ENCODE measurements at regions not wholly inside any gene's neighbourhood (a gene's known extent, or its start where the extent isn't known, plus 50 kb on each side); places are given as distances from the start of the nearest gene placed in this dataset.
A peak's percentile ranks its signal among the peaks of the same experiment; 100 is the strongest.

- TF ChIP-seq, protein P1, sequence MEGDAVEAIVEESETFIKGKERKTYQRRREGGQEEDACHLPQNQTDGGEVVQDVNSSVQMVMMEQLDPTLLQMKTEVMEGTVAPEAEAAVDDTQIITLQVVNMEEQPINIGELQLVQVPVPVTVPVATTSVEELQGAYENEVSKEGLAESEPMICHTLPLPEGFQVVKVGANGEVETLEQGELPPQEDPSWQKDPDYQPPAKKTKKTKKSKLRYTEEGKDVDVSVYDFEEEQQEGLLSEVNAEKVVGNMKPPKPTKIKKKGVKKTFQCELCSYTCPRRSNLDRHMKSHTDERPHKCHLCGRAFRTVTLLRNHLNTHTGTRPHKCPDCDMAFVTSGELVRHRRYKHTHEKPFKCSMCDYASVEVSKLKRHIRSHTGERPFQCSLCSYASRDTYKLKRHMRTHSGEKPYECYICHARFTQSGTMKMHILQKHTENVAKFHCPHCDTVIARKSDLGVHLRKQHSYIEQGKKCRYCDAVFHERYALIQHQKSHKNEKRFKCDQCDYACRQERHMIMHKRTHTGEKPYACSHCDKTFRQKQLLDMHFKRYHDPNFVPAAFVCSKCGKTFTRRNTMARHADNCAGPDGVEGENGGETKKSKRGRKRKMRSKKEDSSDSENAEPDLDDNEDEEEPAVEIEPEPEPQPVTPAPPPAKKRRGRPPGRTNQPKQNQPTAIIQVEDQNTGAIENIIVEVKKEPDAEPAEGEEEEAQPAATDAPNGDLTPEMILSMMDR (conservative IDR thresholded peaks at IDR 0.05; ENCODE audit: low read depth, low read length) = no peak
- no peak overlapping the region for H3K4me3 ChIP-seq (ENCODE audit: low read depth, low read length)
- no peak for DNase-seq (ENCODE audit: low read depth)
Observed at GRCh38 chr3:117277816-117278215, 568.2 kb downstream of the TUSC7 start.

- peak; percentile 8 for DNase-seq (ENCODE audit: low read depth)
- TF ChIP-seq, protein P1 (conservative IDR thresholded peaks at IDR 0.05; ENCODE audit: low read depth, low read length) = no peak
- H3K4me3 ChIP-seq (ENCODE audit: low read depth, low read length) = no peak overlapping the region
Observed at GRCh38 chr3:117278424-117279190, 569.0 kb downstream of the TUSC7 start.

DNA sequence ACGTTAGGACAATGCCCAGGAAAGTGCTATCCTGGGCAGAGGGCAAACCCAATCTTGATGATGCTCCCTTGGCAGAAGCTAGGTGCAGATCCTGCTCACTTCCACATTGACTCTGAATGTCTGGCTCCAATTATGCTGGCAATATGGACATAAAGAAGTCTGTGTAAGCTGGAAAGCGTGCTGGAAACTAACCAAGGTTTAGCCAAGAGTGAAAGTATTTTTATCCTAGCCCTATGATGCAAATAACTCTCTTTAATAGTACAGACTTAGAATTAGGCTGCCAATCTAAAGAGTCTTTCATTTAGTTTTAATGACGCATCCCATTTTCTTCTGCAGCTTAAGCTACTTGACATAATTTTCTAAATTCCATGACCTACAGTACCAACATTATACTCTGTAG, 571.8 kb downstream of the TUSC7 start:
- no peak for DNase-seq (ENCODE audit: low read depth)

GRCh38 chr3:117282566-117282965, 573.0 kb downstream of the TUSC7 start:
- H3K4me3 ChIP-seq (ENCODE audit: low read depth, low read length) = no peak overlapping the region
- DNase-seq (ENCODE audit: low read depth) = no peak
- TF ChIP-seq, protein P1 (conservative IDR thresholded peaks at IDR 0.05; ENCODE audit: low read depth, low read length) = no peak

More for the DNA sequence above, 571.8 kb downstream of the TUSC7 start:
- TF ChIP-seq, protein P1 (conservative IDR thresholded peaks at IDR 0.05; ENCODE audit: low read depth, low read length) = no peak
- no peak overlapping the region for H3K4me3 ChIP-seq (ENCODE audit: low read depth, low read length)

- H3K4me3 ChIP-seq (ENCODE audit: low read depth, low read length) = no peak overlapping the region
- TF ChIP-seq, protein P1 (conservative IDR thresholded peaks at IDR 0.05; ENCODE audit: low read depth, low read length) = no peak
- no peak for DNase-seq (ENCODE audit: low read depth)
Observed at GRCh38 chr3:117285737-117286136, 576.2 kb downstream of the TUSC7 start.

- H3K4me3 ChIP-seq (ENCODE audit: low read depth, low read length) = no peak overlapping the region
- DNase-seq (ENCODE audit: low read depth) = no peak
- TF ChIP-seq, protein P1 (conservative IDR thresholded peaks at IDR 0.05; ENCODE audit: low read depth, low read length) = no peak
Observed at GRCh38 chr3:117286488-117286887, 576.9 kb downstream of the TUSC7 start.

DNA sequence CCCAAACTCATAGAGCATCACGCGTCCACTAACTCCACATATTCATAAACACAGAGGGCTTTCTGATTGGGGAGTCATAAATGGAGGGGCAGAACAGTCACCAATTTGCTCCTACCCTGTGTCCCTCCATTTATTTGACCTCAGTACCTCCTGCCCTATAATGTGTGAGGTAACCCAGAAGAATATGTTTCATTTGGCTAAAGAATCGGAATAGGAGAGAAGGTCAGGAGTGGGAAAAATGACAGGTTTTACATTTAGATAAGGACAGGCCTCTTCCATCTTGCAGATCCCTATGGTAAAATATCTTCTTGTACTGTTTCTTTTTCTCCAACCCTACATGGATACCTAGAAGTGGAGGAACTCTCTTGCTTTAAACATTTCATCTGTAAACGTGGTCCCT, 578.0 kb downstream of the TUSC7 start:
- no peak overlapping the region for H3K4me3 ChIP-seq (ENCODE audit: low read depth, low read length)
- DNase-seq (ENCODE audit: low read depth) = no peak
- TF ChIP-seq, protein P1 (conservative IDR thresholded peaks at IDR 0.05; ENCODE audit: low read depth, low read length) = no peak

Data from choroid plexus epithelial cell (primary cell).